SK-N-SH treated with all-trans-retinoic acid at 6 μM for 48 hours (cell line): ENCODE measurements at regions not wholly inside any gene's neighbourhood (a gene's known extent, or its start where the extent isn't known, plus 50 kb on each side); places are given as distances from the start of the nearest gene placed in this dataset.

ENCODE experiments used
- PPARA ChIP-seq: fragments of 250-450 bp; sonication (Bioruptor Pico); IDR thresholded peaks from 2 replicates; pipeline ENCODE4 v1.5.0; 2020; ENCODE audit warnings: mild to moderate bottlenecking, borderline replicate concordance
- ZNF565 ChIP-seq: fragments of 450-650 bp; formaldehyde crosslinking; conservative IDR thresholded peaks from 2 replicates; pipeline ENCODE4 v1.5.0; 2020; ENCODE audit warnings: low read depth, mild to moderate bottlenecking, moderate library complexity

DNA sequence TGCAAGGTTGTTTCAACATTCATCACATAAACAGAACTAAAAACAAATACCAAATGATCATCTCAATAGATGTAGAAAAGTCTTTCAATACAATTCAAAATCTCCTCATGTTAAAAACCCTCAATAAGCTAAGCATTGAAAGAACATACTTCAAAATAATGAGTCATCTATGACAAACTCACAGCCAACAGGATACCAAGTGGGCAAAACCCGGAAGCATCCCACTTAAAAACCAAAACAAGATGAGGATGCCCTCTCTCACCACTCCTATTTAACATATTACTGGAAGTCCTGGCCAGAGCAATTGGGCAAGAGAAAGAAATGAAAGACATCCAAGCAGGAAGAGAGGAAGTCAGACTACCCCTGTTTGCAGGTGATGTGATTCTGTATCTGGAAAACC lies 992.2 kb upstream of the PIK3C3 start:
- TF ChIP-seq ZNF565 (no peak), PPARA (CRISPR knock-in tag) (no peak)
